ENCODE measurements at regions not wholly inside any gene's neighbourhood (a gene's known extent, or its start where the extent isn't known, plus 50 kb on each side); places are given as distances from the start of the nearest gene placed in this dataset.

DNA sequence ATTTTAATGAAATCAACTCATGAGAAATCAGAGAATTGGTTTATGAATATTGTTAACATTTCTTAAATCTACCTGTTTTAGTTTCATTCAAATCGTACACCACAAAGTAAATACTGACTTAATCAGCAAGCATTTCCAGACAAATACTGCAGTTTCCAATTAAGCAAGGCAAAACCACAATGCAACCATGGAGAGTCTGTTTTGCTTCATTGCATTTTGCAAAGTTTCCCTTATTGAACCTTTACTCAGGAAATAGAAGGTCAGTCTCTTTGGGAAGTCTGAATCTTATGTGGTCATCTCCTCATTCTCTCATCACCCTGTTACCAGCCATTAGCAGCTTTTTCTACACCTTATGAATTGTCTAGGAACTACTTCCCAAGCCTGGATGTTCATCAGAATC lies 400.5 kb downstream of the IPMK start:
- no peak for DNase-seq
- ChIA-PET POLR2A (no interaction called here), CTCF (interaction anchor here (1.4 kb wide), 1 partner anchor 17 kb away, joined by 3 read pairs; no protein-coding TSS in a partner anchor)
- no peak for TF ChIP-seq GABPA (IDR thresholded peaks at IDR 0.05; ENCODE audit: low read depth)
- TF ChIP-seq, protein P1, sequence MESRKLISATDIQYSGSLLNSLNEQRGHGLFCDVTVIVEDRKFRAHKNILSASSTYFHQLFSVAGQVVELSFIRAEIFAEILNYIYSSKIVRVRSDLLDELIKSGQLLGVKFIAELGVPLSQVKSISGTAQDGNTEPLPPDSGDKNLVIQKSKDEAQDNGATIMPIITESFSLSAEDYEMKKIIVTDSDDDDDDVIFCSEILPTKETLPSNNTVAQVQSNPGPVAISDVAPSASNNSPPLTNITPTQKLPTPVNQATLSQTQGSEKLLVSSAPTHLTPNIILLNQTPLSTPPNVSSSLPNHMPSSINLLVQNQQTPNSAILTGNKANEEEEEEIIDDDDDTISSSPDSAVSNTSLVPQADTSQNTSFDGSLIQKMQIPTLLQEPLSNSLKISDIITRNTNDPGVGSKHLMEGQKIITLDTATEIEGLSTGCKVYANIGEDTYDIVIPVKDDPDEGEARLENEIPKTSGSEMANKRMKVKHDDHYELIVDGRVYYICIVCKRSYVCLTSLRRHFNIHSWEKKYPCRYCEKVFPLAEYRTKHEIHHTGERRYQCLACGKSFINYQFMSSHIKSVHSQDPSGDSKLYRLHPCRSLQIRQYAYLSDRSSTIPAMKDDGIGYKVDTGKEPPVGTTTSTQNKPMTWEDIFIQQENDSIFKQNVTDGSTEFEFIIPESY (IDR thresholded peaks at IDR 0.05; ENCODE audit: borderline replicate concordance, low read depth): no peak
- Histone ChIP-seq H3K9ac (no peak overlapping the region), H3K4me1 (ENCODE audit: control insufficient read depth in 1 of 2, insufficient read depth in 2 of 2, low read depth in 1 of 2, low read length in 1 of 2) (no peaks in the 10 kb centered on the region), H3K27ac (ENCODE audit: low read depth in 2 of 2, low read length in 1 of 2) (no peak overlapping the region), H3K79me2 (ENCODE audit: insufficient read depth) (no peaks in the 10 kb centered on the region), H3F3A (replicated peaks; ENCODE audit: insufficient read depth) (no peaks in the 10 kb centered on the region), H3K9me2 (no peaks in the 10 kb centered on the region), H4K20me1 (ENCODE audit: insufficient read depth) (no peaks in the 10 kb centered on the region), H3K9me3 (no peaks in the 10 kb centered on the region), H3K4me3 (ENCODE audit: low read depth in 2 of 2, low read length in 1 of 2) (no peak overlapping the region), H3K36me3 (replicated peaks in 1 of 2; ENCODE audit: control insufficient read depth in 1 of 2, insufficient read depth in 2 of 2, low read length in 1 of 2) (no peaks in the 10 kb centered on the region), H3K27me3 (ENCODE audit: insufficient read depth) (no peaks in the 10 kb centered on the region), H3K4me2 (no peak overlapping the region), H2AFZ (ENCODE audit: low read depth) (no peak overlapping the region)
- 11% methylated on average over 1 of the region's 1 CpG for WGBS (ENCODE audit: low lambda C conversion rate)

DNA sequence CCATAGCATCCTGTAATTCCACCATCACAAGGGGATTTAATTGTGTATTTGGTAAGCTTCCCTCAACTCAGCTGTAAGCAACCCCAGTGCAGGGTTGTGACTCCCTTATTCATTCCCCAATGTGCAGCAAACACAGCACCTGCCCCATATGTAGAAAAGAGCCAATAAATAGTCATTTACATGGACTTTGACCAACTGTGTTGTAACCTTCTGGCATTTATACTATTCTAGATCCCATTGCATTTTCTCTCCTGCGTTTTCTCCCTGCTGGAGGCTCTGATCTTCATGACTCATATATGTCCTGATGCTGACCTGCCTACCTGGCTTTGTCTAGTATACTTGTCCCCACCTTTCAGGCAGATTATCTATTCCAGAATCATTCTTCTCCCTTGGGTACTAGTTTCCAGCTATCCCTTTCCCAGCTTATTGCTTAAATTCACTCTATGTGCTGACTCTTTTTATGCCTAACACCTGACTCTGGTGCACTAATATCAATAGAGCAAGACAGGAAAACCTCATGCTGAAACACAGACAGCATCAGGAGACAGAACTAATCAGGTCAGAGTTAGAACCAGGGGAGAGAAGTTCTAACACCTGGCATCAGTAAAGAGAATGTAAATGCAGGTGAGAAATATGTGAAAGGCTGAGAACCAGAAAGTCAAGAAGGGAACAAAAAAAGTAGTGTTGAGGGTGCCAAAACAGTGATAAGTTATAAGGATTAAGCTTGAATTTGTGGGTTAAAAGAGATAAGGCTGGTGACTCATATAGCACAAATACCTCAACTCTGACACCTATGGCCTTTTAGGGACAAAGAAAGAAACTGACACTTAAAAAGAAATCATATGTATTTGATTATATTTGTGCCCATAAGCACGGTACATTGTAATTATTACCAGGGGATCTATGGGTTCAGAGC lies 402.7 kb downstream of the IPMK start:
- H3K4me2 ChIP-seq: no peak overlapping the region
- no peaks in the 10 kb centered on the region for H4K20me1 ChIP-seq (ENCODE audit: insufficient read depth)
- TF ChIP-seq, protein P2, sequence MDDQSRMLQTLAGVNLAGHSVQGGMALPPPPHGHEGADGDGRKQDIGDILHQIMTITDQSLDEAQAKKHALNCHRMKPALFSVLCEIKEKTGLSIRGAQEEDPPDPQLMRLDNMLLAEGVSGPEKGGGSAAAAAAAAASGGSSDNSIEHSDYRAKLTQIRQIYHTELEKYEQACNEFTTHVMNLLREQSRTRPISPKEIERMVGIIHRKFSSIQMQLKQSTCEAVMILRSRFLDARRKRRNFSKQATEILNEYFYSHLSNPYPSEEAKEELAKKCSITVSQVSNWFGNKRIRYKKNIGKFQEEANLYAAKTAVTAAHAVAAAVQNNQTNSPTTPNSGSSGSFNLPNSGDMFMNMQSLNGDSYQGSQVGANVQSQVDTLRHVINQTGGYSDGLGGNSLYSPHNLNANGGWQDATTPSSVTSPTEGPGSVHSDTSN (IDR thresholded peaks at IDR 0.05): no peak
- TF ChIP-seq TCF12 (IDR thresholded peaks at IDR 0.05) (no peak), FOXM1 (IDR thresholded peaks at IDR 0.05; ENCODE audit: low read depth) (no peak), FOSL2 (IDR thresholded peaks at IDR 0.05; ENCODE audit: borderline replicate concordance, low read depth) (no peak), GATA2 (CRISPR knock-in tag; IDR thresholded peaks at IDR 0.05) (no peak), RCOR1 (IDR thresholded peaks at IDR 0.05; ENCODE audit: low read length) (no peak), ELF1 (IDR thresholded peaks at IDR 0.05) (no peak)
- TF ChIP-seq, protein P3, sequence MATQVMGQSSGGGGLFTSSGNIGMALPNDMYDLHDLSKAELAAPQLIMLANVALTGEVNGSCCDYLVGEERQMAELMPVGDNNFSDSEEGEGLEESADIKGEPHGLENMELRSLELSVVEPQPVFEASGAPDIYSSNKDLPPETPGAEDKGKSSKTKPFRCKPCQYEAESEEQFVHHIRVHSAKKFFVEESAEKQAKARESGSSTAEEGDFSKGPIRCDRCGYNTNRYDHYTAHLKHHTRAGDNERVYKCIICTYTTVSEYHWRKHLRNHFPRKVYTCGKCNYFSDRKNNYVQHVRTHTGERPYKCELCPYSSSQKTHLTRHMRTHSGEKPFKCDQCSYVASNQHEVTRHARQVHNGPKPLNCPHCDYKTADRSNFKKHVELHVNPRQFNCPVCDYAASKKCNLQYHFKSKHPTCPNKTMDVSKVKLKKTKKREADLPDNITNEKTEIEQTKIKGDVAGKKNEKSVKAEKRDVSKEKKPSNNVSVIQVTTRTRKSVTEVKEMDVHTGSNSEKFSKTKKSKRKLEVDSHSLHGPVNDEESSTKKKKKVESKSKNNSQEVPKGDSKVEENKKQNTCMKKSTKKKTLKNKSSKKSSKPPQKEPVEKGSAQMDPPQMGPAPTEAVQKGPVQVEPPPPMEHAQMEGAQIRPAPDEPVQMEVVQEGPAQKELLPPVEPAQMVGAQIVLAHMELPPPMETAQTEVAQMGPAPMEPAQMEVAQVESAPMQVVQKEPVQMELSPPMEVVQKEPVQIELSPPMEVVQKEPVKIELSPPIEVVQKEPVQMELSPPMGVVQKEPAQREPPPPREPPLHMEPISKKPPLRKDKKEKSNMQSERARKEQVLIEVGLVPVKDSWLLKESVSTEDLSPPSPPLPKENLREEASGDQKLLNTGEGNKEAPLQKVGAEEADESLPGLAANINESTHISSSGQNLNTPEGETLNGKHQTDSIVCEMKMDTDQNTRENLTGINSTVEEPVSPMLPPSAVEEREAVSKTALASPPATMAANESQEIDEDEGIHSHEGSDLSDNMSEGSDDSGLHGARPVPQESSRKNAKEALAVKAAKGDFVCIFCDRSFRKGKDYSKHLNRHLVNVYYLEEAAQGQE (IDR thresholded peaks at IDR 0.05; ENCODE audit: low read depth, low read length): no peak
- CTCF ChIA-PET: no interaction called here
- POLR2A ChIA-PET: no interaction called here
- no peaks in the 10 kb centered on the region for H3K79me2 ChIP-seq (ENCODE audit: insufficient read depth)
- DNase-seq: no peak
- H3F3A ChIP-seq (replicated peaks; ENCODE audit: insufficient read depth): no peaks in the 10 kb centered on the region
- WGBS (ENCODE audit: low lambda C conversion rate): 10% methylated on average over 2 of the region's 2 CpGs
- H3K9me2 ChIP-seq: no peaks in the 10 kb centered on the region
- no peak overlapping the region for H3K9ac ChIP-seq
- H3K27ac ChIP-seq (ENCODE audit: low read depth in 2 of 2, low read length in 1 of 2): no peak overlapping the region
- H3K27me3 ChIP-seq (ENCODE audit: insufficient read depth): no peaks in the 10 kb centered on the region
- no peak overlapping the region for H2AFZ ChIP-seq (ENCODE audit: low read depth)
- H3K9me3 ChIP-seq: no peaks in the 10 kb centered on the region
- H3K4me3 ChIP-seq (ENCODE audit: low read depth in 2 of 2, low read length in 1 of 2): no peak overlapping the region
- H3K4me1 ChIP-seq (ENCODE audit: control insufficient read depth in 1 of 2, insufficient read depth in 2 of 2, low read depth in 1 of 2, low read length in 1 of 2): no peaks in the 10 kb centered on the region
- no peaks in the 10 kb centered on the region for H3K36me3 ChIP-seq (replicated peaks in 1 of 2; ENCODE audit: control insufficient read depth in 1 of 2, insufficient read depth in 2 of 2, low read length in 1 of 2)
